ENCODE measurements at regions not wholly inside any gene's neighbourhood (a gene's known extent, or its start where the extent isn't known, plus 50 kb on each side); places are given as distances from the start of the nearest gene placed in this dataset.

DNA sequence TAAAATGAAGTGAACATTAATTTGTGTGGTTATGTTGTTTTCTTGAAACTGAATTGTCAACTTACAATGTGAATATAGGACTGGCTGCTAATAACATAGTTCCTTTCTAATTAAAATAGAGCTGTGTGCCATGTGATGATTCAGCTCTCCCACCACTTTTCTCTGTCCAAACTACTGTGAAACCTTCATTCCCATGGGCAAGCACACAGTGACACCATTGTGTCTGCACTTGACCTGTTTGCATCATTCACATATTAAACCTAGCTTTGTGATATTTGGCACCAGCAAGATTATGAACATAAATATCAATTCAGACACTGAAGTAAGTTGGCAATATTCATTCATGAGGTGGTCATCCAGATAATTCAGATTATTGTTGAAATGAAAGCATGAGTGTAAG lies 78.8 kb upstream of the TCF12 start:
- no peak overlapping the region for H3K4me2 ChIP-seq (ENCODE audit: low read depth, low read length)
- ChIA-PET CTCF (ENCODE audit: low intra/inter-chr PET ratio, low total read pairs) (no interaction called here), POLR2A (no interaction called here)
- peaks cover 5% of the 10 kb centered on the region; the same call in 1 of the 2 replicates for H3K4me1 ChIP-seq (ENCODE audit: insufficient read depth, low read length)
- no peaks in the 10 kb centered on the region for H4K20me1 ChIP-seq (ENCODE audit: insufficient read depth, low read length)
- 0 out of 5 replicates have a peak, but pooled peaks cover 0 to 2% of the 10 kb centered on the region in 2 experiments for H3K27me3 ChIP-seq (ENCODE audit: control insufficient read depth in 1 of 2, insufficient read depth in 2 of 2, low read length in 2 of 2)
- TF ChIP-seq ISL2 (CRISPR knock-in tag; IDR thresholded peaks at IDR 0.05) (no peak), MTA1 (CRISPR knock-in tag; IDR thresholded peaks at IDR 0.05; ENCODE audit: borderline replicate concordance) (no peak), YY1 (IDR thresholded peaks at IDR 0.05; ENCODE audit: insufficient read depth, insufficient replicate concordance, low read depth, low read length) (no peak), ZNF577 (CRISPR knock-in tag; IDR thresholded peaks at IDR 0.05; ENCODE audit: borderline replicate concordance, low read depth) (no peak), ATF7-NPFF (CRISPR knock-in tag; IDR thresholded peaks at IDR 0.05; ENCODE audit: low read depth) (no peak), ZNF251 (CRISPR knock-in tag; IDR thresholded peaks at IDR 0.05) (no peak)
- TF ChIP-seq, protein P1, sequence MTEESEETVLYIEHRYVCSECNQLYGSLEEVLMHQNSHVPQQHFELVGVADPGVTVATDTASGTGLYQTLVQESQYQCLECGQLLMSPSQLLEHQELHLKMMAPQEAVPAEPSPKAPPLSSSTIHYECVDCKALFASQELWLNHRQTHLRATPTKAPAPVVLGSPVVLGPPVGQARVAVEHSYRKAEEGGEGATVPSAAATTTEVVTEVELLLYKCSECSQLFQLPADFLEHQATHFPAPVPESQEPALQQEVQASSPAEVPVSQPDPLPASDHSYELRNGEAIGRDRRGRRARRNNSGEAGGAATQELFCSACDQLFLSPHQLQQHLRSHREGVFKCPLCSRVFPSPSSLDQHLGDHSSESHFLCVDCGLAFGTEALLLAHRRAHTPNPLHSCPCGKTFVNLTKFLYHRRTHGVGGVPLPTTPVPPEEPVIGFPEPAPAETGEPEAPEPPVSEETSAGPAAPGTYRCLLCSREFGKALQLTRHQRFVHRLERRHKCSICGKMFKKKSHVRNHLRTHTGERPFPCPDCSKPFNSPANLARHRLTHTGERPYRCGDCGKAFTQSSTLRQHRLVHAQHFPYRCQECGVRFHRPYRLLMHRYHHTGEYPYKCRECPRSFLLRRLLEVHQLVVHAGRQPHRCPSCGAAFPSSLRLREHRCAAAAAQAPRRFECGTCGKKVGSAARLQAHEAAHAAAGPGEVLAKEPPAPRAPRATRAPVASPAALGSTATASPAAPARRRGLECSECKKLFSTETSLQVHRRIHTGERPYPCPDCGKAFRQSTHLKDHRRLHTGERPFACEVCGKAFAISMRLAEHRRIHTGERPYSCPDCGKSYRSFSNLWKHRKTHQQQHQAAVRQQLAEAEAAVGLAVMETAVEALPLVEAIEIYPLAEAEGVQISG (CRISPR knock-in tag; IDR thresholded peaks at IDR 0.05): no peak
- TF ChIP-seq, protein P2, sequence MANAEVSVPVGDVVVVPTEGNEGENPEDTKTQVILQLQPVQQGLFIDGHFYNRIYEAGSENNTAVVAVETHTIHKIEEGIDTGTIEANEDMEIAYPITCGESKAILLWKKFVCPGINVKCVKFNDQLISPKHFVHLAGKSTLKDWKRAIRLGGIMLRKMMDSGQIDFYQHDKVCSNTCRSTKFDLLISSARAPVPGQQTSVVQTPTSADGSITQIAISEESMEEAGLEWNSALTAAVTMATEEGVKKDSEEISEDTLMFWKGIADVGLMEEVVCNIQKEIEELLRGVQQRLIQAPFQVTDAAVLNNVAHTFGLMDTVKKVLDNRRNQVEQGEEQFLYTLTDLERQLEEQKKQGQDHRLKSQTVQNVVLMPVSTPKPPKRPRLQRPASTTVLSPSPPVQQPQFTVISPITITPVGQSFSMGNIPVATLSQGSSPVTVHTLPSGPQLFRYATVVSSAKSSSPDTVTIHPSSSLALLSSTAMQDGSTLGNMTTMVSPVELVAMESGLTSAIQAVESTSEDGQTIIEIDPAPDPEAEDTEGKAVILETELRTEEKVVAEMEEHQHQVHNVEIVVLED (CRISPR knock-in tag; IDR thresholded peaks at IDR 0.05; ENCODE audit: borderline replicate concordance): no peak
- TF ChIP-seq, protein P3, sequence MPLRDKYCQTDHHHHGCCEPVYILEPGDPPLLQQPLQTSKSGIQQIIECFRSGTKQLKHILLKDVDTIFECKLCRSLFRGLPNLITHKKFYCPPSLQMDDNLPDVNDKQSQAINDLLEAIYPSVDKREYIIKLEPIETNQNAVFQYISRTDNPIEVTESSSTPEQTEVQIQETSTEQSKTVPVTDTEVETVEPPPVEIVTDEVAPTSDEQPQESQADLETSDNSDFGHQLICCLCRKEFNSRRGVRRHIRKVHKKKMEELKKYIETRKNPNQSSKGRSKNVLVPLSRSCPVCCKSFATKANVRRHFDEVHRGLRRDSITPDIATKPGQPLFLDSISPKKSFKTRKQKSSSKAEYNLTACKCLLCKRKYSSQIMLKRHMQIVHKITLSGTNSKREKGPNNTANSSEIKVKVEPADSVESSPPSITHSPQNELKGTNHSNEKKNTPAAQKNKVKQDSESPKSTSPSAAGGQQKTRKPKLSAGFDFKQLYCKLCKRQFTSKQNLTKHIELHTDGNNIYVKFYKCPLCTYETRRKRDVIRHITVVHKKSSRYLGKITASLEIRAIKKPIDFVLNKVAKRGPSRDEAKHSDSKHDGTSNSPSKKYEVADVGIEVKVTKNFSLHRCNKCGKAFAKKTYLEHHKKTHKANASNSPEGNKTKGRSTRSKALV (CRISPR knock-in tag; IDR thresholded peaks at IDR 0.05): no peak
- H3K79me2 ChIP-seq (ENCODE audit: insufficient read depth, low read length): no peaks in the 10 kb centered on the region
- no peak overlapping the region for H2AFZ ChIP-seq (ENCODE audit: low read length)
- in situ Hi-C loops (cut with HindIII; ENCODE audit: extremely low pct_ligation_motif_present, low pct_unique_long_range_greater_than_20kb) (no loop called here), intact Hi-C loops (cut with micrococcal nuclease; ENCODE audit: unreplicated experiment) (no loop called here)
- no peaks in the 10 kb centered on the region for H3K36me3 ChIP-seq (replicated peaks in 1 of 2; ENCODE audit: control insufficient read depth in 1 of 2, insufficient read depth in 2 of 2, low read length in 2 of 2)
- no peak for ATAC-seq
- no peak overlapping the region for H3K27ac ChIP-seq (ENCODE audit: extremely low read length, insufficient read depth, low read length)
- no peak for DNase-seq (ENCODE audit: low spot score)
- no peaks in the 10 kb centered on the region for H3K9me3 ChIP-seq (ENCODE audit: low read length)
- FAIRE-seq: no peak
- no peak overlapping the region for H3K9ac ChIP-seq (ENCODE audit: insufficient read depth, low read depth, low read length)
- H3K4me3 ChIP-seq (replicated peaks in 1 of 3; ENCODE audit: insufficient read depth in 1 of 3, low read depth in 2 of 3, low read length in 3 of 3): no peak overlapping the region
- no TSS peak for BruUV-seq (replicated peaks)
